ENCODE measurements at regions not wholly inside any gene's neighbourhood (a gene's known extent, or its start where the extent isn't known, plus 50 kb on each side); places are given as distances from the start of the nearest gene placed in this dataset.

DNA sequence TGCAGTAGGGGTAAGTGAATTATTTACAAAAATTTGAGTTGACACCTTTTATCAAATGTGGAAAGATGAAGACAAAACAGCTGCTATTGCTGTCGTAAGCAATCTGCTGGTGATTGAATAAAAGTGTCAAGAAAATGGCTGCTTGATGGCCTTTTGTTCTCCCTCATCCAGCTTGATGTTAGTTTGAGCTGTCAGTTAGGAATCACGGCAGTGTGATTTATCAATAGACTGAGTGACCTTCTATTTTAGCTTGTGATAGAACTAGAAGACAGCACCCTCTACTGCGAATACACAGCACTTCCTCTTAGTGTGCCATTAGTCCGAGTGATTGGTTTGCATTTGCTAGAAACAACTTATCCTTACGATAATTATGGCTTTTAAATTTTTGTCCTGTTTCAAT, 76.3 kb downstream of the MZT1 start:
- no peaks in the 10 kb centered on the region for H3K9me3 ChIP-seq (ENCODE audit: insufficient read depth, low read length)
- no peaks in the 10 kb centered on the region for H3K79me2 ChIP-seq (ENCODE audit: insufficient read depth, low read length)
- no peak overlapping the region for H3K27ac ChIP-seq (ENCODE audit: low read depth, low read length)
- H2AFZ ChIP-seq (ENCODE audit: low read depth, low read length, severe bottlenecking): no peak overlapping the region
- no peaks in the 10 kb centered on the region for H3F3A ChIP-seq (ENCODE audit: insufficient read depth)
- no peak overlapping the region for H3K4me3 ChIP-seq (ENCODE audit: insufficient read depth, low read length, poor library complexity, severe bottlenecking)
- no peaks in the 10 kb centered on the region for H3K9me2 ChIP-seq (replicated peaks; ENCODE audit: insufficient read depth, low read length)
- no peak overlapping the region for H3K4me2 ChIP-seq (ENCODE audit: low read depth, low read length, poor library complexity, severe bottlenecking)
- no peaks in the 10 kb centered on the region for H4K20me1 ChIP-seq (ENCODE audit: low read depth, low read length)
- no peaks in the 10 kb centered on the region for H3K36me3 ChIP-seq (ENCODE audit: low read length)
- no peaks in the 10 kb centered on the region for H3K27me3 ChIP-seq (ENCODE audit: low read length)
- H3K9ac ChIP-seq (ENCODE audit: low read length): no peak overlapping the region
- TF ChIP-seq, protein P1, sequence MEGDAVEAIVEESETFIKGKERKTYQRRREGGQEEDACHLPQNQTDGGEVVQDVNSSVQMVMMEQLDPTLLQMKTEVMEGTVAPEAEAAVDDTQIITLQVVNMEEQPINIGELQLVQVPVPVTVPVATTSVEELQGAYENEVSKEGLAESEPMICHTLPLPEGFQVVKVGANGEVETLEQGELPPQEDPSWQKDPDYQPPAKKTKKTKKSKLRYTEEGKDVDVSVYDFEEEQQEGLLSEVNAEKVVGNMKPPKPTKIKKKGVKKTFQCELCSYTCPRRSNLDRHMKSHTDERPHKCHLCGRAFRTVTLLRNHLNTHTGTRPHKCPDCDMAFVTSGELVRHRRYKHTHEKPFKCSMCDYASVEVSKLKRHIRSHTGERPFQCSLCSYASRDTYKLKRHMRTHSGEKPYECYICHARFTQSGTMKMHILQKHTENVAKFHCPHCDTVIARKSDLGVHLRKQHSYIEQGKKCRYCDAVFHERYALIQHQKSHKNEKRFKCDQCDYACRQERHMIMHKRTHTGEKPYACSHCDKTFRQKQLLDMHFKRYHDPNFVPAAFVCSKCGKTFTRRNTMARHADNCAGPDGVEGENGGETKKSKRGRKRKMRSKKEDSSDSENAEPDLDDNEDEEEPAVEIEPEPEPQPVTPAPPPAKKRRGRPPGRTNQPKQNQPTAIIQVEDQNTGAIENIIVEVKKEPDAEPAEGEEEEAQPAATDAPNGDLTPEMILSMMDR (IDR thresholded peaks at IDR 0.05; ENCODE audit: insufficient read depth, low read length, poor library complexity, severe bottlenecking): no peak
- no peak for TF ChIP-seq EZH2phosphoT487 (conservative IDR thresholded peaks at IDR 0.05; ENCODE audit: low read length)

DNA sequence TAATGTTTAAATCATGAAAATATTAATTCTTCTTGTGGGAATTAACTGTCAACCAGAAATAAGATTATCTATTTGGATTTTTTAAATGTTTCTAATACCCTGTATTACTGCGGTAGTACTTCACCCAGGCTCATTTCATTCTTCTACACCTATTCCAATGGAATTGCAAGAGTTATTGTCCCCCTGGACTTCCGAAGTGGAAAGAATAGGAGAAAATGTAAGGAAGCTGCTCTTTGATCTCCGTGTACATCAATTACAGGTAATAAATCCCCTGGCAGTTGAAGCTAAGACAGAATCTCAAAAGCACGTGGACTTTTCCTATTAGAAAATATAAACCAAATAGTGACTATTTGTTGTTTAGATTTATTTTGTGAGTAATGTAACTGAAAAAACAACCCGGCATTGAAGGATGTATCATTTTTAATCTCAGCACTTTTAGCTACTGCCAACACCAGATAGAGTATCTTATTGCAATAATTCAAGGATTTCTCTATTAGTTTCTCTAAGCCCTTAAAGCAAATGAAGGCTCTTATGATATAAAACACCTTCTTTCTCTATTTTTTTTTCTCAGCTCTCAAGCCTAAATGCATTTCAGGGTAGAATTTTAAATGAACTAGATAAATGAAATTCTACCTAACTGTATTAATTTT, 77.3 kb downstream of the MZT1 start:
- Histone ChIP-seq H3K36me3 (ENCODE audit: low read length) (no peaks in the 10 kb centered on the region), H3K27ac (ENCODE audit: low read depth, low read length) (no peak overlapping the region), H2AFZ (ENCODE audit: low read depth, low read length, severe bottlenecking) (no peak overlapping the region), H3F3A (ENCODE audit: insufficient read depth) (no peaks in the 10 kb centered on the region), H3K4me3 (ENCODE audit: insufficient read depth, low read length, poor library complexity, severe bottlenecking) (no peak overlapping the region), H3K9me2 (replicated peaks; ENCODE audit: insufficient read depth, low read length) (no peaks in the 10 kb centered on the region), H3K79me2 (ENCODE audit: insufficient read depth, low read length) (no peaks in the 10 kb centered on the region), H4K20me1 (ENCODE audit: low read depth, low read length) (no peaks in the 10 kb centered on the region), H3K27me3 (ENCODE audit: low read length) (no peaks in the 10 kb centered on the region), H3K9me3 (ENCODE audit: insufficient read depth, low read length) (no peaks in the 10 kb centered on the region), H3K4me2 (ENCODE audit: low read depth, low read length, poor library complexity, severe bottlenecking) (no peak overlapping the region), H3K9ac (ENCODE audit: low read length) (no peak overlapping the region)
- TF ChIP-seq, protein P1 (IDR thresholded peaks at IDR 0.05; ENCODE audit: insufficient read depth, low read length, poor library complexity, severe bottlenecking): no peak
- TF ChIP-seq EZH2phosphoT487 (conservative IDR thresholded peaks at IDR 0.05; ENCODE audit: low read length): no peak

DNA sequence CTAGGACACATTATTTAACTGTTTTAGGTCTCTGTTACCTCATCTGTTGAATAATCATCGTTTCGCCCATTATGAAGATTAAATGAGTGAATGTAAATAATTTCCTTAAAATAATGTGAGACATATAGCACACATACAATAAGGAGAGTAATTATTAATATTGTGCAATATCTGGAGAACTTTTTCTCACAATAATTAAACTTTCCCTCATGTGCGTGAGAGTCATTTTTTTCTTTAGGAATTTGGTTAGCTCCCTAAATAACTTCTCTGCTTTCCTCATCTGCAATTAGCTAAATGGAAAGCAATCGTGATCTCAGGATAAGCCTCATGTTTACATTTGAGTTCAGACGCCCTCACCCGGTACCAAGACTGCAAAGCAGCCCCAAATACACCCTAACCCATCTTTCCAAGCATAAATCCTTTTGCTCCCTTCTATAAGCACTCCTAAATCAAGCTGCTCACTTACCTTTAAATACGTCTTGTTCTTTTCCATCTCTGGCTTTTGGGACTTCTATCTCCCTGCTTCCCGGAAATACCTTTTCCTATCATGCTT, 78.8 kb downstream of the MZT1 start:
- Histone ChIP-seq H3K4me2 (ENCODE audit: low read depth, low read length, poor library complexity, severe bottlenecking) (no peak overlapping the region), H3F3A (ENCODE audit: insufficient read depth) (no peaks in the 10 kb centered on the region), H3K79me2 (ENCODE audit: insufficient read depth, low read length) (no peaks in the 10 kb centered on the region), H3K9ac (ENCODE audit: low read length) (no peak overlapping the region), H3K9me2 (replicated peaks; ENCODE audit: insufficient read depth, low read length) (no peaks in the 10 kb centered on the region), H3K27ac (ENCODE audit: low read depth, low read length) (no peak overlapping the region), H3K4me3 (ENCODE audit: insufficient read depth, low read length, poor library complexity, severe bottlenecking) (no peak overlapping the region), H4K20me1 (ENCODE audit: low read depth, low read length) (no peaks in the 10 kb centered on the region), H3K36me3 (ENCODE audit: low read length) (no peaks in the 10 kb centered on the region), H3K27me3 (ENCODE audit: low read length) (no peaks in the 10 kb centered on the region), H2AFZ (ENCODE audit: low read depth, low read length, severe bottlenecking) (no peak overlapping the region), H3K9me3 (ENCODE audit: insufficient read depth, low read length) (no peaks in the 10 kb centered on the region)
- TF ChIP-seq, protein P1 (IDR thresholded peaks at IDR 0.05; ENCODE audit: insufficient read depth, low read length, poor library complexity, severe bottlenecking): peak; percentile 18
- TF ChIP-seq EZH2phosphoT487 (conservative IDR thresholded peaks at IDR 0.05; ENCODE audit: low read length): no peak

Data from SU-DHL-6 (cell line).